ENCODE measurements at regions not wholly inside any gene's neighbourhood (a gene's known extent, or its start where the extent isn't known, plus 50 kb on each side); places are given as distances from the start of the nearest gene placed in this dataset.

GRCh38 chr18:39072970-39073369 is 1507.4 kb upstream of the CELF4 start:
- no peak for DNase-seq

DNA sequence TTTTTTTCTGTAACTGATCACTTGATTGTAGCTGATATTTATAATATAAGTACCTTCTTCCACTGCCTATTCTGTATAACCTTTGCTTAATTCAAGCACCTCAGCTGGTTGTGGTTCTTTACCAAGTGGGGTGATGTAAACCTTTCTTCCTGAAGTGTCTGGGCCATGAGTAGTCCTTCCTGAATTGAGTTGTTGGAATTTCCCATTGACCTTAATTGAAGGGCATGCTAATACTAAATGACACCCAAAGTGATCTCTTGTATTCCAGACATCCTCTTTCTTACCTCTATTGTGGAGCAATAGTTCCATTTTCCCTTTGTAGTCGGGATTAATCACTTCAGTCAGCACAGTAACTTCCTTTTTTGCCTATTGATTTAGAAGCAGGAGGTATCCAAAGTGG is 1496.8 kb upstream of the CELF4 start:
- DNase-seq, result no peak

GRCh38 chr18:39058386-39059000 is 1492.9 kb upstream of the CELF4 start:
- DNase-seq, result no peak

- no peak for DNase-seq
Measured at GRCh38 chr18:39057423-39058064, 1491.9 kb upstream of the CELF4 start.

DNA sequence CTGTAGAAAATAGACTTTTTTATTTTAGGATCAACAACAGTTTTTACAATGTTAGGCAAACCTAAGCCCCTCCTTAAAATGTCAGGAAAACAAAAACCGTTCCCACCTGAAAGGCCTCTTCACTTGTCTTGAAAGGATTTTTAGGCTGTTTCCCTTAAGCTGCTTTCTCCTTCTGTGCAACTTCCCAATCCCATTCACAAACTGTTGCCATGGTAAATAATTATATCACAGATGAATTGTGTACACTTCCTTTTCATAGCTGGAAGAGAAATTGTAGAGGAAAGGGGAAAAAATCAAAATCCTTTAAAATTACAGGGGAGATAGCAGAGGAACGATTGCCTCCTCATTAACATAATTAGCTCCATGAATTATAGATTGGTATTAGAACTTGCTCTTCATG is 1488.0 kb upstream of the CELF4 start:
- DNase-seq, result no peak

DNA sequence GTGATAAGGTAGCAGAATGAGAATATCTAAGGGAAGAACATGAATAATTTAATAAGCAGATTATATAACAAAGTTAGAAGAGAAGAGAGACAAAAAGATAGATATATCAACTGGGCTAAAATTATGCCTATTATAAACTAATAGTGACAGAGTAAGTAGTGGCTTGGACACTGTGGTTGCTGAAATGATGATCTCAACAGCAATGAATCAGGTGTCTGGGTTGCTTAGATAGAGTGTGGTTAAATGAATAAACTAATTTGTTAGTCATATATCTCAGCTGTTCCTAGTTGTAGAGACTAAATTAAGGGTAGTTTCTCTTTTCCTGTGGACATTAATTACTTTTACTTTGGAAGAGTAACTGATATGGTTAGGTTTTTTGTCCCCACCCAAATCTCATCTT is 1485.4 kb upstream of the CELF4 start:
- no peak for DNase-seq

- DNase-seq, result no peak
Measured at GRCh38 chr18:39039813-39040212, 1474.2 kb upstream of the CELF4 start.

- DNase-seq, result no peak
Measured at GRCh38 chr18:39037925-39038324, 1472.3 kb upstream of the CELF4 start.

DNA sequence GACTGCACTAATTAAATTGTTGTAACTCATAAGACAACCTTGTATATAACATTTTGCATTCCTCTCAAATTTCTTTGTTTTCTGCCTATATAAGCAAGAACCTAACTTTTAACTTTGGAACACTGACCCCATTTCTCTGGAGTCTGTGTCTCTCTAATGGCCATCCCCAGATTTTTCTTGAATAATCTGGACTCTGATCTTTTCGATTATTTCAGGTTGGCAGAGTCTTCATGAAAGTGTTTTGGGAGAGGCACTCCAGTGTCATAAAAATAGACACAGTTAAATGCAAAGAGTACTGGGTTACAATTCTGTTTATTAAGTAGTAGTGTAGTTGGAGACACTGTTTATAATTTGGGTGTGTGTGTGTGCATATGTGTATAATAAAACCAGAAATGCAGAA is 1467.7 kb upstream of the CELF4 start:
- no peak for DNase-seq

GRCh38 chr18:39031647-39032046 is 1466.0 kb upstream of the CELF4 start:
- DNase-seq, result no peak

- no peak for DNase-seq
Measured at GRCh38 chr18:39030124-39030655, 1464.6 kb upstream of the CELF4 start.

GRCh38 chr18:39025531-39025930 is 1459.9 kb upstream of the CELF4 start:
- no peak for DNase-seq

DNA sequence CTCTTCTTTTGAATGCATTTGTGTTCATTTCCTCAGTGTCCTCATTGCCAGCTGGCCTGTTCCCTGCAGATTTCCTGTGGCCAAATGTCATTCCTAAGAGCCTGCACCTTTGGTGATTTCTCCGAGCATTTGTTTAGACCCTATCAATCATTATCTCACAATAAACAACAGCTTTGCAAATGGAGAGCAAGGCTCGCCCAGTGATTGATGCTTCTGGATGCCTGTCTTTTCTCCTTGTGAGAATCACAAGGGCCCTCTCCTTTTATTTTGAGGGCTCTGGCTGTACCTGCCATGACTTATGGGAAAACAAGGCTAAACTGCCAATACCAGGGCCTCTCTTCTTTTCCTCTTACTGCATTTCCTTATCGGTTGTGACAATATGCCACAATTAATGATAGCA is 1454.4 kb upstream of the CELF4 start:
- no peak for DNase-seq

- no peak for DNase-seq
Measured at GRCh38 chr18:39007031-39007902, 1441.7 kb upstream of the CELF4 start.

- no peak for DNase-seq
Measured at GRCh38 chr18:38996056-38996455, 1430.5 kb upstream of the CELF4 start.

- DNase-seq, result no peak
Measured at GRCh38 chr18:38993342-38993741, 1427.7 kb upstream of the CELF4 start.

GRCh38 chr18:38984968-38985367 is 1419.4 kb upstream of the CELF4 start:
- DNase-seq, result no peak

DNA sequence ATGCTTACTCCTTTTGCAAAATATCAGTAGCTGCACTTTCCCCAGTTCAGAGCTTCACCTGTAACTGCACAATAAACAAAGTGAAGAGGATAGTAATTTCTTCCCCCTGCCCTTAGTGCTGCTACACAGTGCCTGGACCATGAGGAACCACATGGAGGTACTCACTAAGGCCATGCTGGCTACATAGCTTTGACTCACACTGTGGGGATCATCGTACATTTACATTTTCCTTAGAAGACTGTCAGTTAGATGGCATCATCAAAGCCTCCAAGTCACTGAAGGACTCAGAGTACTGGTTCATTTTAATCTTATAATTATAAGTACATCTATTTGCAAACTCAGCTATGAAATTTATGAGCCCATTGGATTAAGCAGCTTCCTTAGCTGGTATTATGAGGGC is 1416.5 kb upstream of the CELF4 start:
- DNase-seq, result no peak

DNA sequence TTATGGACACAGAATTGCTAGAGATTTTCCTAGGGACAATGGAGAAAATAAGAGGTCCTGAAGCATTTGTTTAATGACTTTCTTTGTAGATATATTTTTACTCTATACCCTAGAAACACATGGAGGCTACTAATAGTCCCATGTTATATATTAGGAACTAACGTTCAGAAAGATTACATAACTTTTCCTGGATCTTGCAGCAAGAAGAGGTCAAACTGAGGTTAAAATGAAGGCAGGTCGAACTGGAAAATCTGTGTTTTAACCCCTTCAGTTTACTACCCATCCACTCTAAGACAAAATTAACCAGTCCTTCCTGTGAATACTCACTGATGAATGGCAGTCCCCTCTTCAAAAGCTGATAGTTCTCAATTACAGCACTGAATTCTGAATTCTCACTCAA is 1415.8 kb upstream of the CELF4 start:
- DNase-seq, result no peak

DNA sequence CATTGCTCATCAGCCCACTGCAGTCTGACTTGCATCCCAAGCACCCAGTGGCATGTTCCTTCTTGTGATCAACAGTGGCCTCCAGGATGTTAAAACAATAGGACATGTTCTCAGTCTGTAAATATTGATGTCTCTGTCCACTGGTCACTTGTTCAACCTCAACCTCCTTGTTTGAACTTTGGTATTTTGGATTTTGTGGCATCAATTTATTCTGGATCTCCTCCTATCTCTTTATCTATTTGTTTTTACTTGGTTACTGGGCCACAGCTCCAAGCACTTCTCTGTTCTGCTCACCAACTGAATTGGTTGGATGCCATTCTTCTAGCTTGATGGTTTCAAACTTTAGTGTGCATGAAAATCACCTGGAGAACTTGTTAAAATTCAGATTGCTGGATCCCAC is 1414.8 kb upstream of the CELF4 start:
- no peak for DNase-seq

DNA sequence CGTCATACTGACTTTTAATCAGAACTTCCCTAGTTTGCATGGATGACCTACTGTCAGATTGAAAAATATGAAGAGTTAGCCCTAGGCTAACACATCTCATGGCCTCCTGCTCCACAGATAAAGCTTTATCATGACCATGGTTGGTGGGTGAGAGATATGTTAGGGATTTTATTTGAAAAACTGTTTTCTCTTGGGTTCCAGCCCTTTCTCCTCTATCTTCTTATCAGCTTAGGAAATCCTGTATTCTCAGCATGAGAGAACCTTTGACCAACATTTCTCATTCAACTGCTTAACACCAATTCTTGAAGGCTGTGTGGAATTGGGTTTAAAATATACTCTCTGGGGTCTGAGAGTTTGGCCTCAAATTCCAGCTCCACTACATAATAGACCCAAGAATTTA is 1407.0 kb upstream of the CELF4 start:
- no peak for DNase-seq

GRCh38 chr18:38971881-38972280 is 1406.3 kb upstream of the CELF4 start:
- DNase-seq, result no peak

DNA sequence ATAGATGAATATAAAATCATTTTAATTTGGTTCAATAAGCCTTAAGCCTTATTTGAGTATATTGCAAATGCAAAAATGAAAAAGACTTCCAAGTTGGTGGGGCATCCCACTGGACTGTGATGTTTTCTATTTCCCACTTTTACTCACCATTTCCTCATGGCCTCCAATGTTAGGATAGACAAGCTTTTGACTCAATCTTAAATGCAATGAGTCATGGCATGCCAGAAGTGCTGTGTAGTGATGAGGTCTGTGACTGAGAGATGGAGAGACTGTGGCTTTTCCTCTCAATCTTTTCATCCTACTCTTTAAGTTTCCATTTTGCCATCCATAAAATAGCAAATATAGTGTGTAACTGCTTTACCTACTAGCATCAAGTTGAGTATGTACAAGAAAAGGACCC is 1401.2 kb upstream of the CELF4 start:
- no peak for DNase-seq
